ENCODE measurements at regions not wholly inside any gene's neighbourhood (a gene's known extent, or its start where the extent isn't known, plus 50 kb on each side); places are given as distances from the start of the nearest gene placed in this dataset.

DNA sequence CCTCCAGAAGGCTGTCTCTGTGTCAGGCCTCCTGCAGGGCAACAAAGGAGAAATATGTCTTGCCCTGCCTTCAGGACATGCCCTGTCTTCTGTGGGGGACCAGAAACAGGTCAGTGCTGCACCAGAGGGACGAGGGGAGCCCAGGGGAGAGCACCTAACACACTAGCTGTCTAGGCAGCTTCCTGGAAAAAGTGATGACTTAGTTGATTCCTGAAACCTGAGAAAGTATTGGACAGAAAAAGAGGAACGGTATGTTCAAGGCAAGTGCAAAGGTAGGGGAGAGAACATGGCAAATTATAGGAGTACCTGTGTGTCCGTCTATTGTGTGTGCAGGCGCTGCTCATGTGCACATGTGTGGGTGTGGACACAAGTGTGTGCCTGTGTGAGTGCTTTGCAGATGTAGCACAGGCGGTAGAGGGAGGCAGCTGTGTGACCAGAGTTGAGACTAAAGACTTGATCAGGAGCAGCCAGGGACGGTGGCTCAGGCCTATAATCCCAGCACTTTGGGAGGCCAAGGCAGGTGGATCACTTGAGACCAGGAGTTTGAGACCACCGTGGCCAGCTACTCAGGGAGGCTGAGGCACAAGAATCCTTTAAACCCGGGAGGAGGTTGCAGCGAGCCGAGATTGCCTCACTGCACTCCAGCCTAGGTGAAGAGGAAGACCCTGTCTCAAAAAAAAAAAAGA, 119.5 kb downstream of the GYPC start:
- DNase-seq: no peak

DNA sequence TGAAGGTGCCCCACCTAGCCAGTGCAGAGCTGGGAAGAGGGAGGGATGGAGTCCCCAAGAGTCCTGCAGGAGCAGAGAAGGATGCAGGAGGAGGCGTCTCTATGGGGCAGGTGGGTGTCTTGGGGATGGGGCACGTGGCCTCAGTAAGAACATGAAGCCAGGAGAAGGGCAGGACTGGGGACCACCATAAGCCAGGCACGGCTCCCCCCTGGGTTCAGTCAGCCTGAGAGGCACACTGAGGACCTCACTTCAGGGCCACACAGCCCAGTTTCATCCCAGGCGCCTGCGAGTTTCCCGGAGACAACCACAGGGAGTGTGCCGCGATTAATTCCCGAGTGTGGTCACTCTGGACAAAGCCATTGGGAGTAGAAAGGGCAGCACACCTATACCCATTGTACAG, 120.3 kb downstream of the GYPC start:
- DNase-seq: no peak

DNA sequence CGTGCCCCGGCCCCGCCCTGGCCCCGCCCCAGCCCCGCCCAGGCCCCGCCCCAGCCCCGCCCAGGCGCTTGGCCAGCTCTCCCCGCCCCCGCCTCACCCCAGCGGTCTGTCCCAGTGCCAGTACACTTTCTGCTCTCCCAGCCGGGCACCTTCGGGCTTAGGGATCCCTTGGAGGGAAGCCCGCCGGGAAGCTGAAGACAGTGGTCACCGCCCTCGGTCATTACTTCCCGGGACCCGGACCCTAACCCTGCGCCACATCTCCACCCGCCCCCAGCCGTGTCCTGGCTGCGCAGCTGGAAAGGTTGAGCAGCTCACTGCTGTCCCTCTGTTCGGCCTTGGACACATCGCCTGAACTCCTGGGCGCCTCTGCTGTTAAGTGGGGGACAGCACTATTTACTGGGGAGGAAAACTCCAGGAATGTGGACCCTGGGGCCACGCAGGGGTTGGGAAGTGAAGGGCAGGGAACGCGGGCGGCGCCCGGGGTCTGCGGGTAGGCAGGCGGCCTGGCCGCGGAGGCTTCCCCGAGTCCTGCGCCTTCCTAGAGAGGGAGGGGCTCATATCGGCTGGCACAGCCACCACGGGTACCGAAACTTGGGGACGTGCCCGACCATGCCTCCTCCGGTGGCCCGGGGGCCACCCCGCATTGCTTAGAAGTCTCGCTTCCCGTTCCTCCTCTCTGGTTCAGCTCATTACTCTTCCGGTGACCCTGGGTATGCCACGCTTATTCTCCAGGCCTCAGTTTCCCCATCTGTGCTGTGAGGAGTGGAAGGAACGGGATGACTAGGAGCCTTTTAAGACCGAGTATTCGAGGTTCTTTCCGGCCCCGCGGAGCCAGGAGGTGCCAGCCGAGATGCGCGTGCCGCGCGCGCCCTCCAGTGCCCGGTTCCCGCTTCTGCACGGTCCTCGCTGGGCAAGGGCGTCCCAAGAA, 121.0 kb downstream of the GYPC start:
- peak in 1 of 2 experiments; percentile 72 for DNase-seq

DNA sequence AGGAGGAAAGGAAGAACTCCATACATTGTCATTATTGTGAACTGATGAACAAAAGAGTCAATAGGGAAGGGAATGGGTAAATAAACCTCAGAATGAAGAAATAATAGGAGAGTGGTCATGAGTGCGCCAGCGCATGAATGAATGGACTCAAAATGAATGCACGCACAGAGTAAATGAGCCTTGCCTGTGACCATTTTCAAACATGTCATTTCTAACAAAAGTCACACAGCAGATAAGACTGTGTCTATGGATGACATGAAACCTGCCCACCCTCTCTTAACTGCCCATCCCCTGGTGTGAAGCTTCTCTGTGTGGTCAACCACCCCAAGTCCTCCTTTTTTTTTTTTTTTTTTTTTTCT, 121.1 kb upstream of the TEX51 start:
- DNase-seq: no peak

DNA sequence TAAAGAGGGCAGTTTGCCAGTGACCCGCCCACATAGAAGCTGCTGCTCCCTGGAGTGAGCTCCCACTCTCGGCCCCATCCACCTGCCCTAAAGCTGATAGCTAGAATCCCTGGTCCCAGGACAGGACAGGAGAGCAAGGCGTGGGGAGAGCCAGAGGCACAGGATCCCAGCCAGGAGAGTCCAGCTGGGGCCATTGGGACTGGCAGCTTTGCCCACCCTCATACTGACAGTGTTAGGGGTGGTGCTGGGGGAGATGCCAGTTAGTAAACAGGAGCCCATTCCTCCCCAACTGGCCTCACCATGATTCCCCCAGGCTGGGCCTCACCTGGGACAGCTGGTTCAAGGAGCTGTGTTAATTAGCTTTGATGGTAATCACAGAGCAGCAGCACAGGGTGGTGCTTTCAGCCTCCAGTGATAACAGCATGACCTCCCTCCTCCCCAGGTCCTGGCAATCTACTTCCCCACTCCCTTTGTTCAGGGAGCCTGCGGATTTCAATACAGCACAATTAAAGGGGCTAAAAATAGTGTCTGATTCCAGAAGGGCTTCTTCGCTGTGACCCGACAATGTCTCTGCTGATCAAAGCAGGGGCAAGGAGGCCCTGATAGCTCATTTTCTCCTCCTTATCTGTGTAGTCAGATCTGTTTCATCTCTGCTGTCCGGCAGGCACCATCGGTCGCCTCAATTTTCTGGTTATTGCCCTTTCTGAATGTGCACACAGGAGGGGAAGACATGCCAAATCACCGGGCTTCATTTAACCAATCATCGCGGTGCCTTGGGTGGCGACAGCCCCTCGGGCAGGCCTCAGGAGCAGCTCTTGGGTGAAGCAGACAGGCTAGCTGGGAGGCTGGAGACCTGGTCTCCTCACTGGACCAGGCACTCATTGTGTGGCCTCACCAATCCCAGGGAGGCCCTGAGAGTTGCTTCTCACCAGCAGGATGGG, 119.9 kb upstream of the TEX51 start:
- no peak for DNase-seq

DNA sequence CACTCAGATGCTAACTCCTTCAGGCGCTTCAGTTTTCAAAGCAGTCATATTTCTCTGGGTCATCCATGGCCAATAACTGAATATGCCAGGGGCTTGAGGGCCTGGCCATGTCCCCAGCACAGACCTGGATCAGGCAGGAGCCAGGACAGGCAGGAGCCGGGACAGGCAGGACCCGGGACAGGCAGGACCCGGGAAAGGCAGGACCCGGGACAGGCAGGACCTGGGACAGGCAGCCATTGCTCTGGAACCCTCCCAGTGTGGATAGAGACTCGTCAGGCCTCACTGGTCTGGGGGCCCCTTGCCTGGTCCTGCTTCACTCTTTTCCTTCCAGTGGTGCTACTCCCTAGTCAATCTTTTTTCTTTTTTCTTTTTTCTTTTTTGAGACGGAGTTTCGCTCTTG, 117.5 kb upstream of the TEX51 start:
- DNase-seq: no peak

DNA sequence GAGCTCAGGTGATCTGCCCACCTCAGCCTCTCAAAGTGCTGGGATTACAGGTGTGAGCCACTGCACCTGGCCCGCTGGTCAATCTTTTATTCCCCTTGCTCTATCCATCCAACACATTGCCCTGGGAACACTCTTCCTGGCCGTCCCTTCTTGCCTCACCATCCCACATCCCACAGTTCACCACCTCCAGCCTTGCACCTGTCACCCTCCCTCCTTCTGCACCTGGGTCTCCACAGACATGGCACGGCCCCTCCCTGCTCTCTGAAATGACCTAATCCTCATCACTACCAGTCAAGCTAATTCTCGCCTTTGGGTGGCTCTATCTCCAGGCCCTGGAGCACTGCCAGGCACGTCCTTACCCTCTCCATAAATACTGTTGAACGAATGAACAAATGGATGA, 116.9 kb upstream of the TEX51 start:
- no peak for DNase-seq

DNA sequence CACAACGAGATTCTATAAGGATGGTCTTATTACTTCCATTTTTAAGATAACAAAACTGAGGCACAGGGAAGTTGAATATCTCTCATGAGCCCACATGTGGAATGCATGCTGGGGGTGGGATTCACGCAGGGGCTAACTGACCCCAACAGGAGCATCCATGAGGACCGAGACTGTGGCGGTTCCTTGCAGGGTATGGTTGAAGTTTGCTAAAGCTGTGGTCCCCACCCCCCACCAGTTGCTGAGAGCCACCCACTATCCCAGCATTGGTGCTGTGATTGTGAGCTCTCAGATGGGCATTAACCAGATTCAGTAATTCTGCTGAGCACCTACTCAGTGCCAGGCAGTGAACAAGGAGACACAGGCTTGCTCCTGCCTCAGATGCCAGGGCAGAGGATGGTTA, 116.0 kb upstream of the TEX51 start:
- DNase-seq: no peak

DNA sequence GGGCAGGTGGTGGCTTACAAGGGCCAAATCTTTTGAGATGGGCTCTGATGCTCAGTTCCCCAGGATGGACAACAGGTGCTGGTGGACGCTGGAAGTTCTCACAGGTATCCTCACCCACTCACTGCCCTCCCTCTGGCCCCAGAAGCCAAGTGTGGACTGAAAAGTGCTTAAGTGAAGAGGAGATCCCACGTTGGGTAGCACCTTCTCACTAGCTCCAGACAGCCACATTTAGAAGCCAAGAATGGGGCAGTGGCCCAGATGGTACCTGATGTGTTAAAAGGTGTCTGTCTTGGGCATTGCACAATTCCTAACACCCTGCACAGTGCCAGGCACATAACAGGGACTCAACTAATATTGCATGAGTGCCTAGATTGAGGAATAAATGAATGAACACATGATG, 115.3 kb upstream of the TEX51 start:
- DNase-seq: no peak

DNA sequence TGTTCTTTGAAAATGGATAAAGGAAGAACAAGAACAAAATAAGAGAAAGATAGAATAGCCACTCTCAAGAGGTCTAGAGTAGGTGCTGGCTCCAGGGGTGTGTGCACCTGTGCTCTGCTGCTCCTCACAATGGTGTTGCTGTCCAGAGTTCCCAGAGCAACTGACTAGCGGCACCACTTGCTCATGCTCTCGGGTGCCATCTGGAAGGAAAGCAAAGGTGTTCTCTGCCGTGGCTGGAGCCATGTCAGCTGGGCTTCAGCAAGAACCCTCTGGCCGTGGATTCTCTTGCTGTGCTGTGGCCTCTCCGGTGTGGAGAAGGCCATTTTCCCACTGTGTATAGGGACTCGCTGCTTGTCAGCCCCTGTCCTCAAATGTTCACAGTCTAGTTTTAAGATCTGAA, 114.6 kb upstream of the TEX51 start:
- DNase-seq: no peak

DNA sequence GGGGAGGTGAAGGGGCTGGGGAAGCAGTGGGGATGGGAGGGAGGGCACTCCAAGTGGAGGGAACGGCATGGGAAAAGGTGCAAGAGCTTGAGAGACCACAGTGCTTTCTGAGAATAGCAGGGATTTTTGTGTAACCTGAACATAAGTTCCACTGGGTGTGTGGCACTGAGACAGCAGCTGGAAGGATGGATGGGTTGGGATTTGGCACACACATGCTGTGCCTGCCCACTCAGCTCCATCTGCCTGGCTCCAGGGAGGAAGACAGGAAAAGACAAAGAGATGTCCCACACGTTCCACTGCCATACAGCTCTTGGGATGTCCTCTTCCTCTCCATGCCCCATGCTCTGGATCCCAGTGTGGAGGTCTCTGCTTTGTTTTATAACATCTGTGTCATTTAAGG, 114.1 kb upstream of the TEX51 start:
- DNase-seq: no peak

DNA sequence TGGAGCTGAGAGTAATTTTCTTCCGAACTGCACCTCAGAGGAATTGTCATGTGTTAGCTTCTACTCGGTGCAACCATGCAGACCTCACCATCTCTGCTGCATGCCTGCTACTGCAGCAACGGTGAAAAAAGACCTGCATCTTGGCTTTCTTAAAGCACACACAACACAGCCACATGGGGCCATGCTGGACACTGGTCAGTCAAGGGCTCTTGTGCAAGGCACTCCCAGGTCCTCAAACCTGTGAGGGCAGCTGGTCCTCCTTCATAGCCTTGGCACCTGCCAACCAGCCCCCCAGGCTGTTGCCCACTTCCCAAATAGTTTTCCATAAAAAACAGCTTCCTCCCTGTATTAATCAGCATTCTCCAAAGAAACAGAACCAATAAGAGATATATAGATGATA, 113.5 kb upstream of the TEX51 start:
- DNase-seq: no peak

DNA sequence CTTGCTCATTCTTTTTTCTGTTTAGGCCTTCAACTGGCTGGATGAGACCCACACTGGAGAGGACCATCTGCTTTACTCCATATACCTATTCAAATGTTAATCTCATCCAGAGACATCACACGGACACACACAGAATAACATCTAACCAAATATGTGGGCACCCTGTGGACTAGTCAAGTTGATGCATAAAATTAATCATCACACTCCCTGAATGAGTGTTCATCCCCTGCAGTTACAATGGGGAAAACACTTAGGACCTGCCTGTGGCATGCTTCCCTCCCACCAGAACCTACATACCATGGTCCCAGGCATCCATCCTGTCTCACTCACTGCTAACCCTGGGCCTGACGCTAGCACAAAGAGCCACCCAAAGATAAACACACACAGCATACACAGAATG, 112.8 kb upstream of the TEX51 start:
- no peak for DNase-seq

DNA sequence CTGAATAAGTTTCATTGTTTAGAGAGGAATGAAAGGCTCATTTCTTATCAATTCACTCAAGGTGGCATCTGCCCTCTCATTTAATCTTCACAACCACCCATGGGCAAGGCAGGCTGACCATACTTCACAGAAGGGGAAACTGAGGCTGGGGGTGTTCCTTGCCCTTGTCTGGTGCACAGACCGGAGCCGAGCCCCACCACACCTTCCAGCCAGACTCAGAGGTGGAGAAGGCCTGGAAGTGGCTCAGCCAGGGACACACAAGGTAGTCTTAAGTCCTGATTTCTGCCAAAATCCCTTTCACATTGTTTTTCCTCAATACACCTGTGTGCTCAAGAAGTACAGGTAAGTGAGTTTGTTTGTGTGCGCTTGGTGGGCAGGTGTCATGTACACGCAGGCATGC, 111.9 kb upstream of the TEX51 start:
- DNase-seq: no peak

DNA sequence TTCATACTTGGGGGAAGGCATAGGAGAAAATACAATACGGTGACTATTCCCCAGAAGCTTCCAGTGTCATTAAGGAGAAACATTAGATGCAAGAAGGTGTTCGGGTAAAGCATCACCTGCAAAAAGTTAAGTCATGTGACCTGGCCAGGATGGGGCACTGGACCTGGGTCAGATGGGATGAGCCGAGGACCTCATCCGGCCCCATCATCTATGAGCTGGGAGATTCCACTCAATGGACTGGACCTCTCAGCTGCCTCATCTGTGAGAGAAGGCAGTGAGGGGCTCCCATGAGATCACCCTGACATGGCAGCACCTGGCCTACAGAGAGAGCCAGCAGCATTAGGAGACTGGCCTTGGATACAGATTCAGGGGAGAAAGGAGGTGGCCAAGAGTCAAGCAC, 111.4 kb upstream of the TEX51 start:
- DNase-seq: no peak

DNA sequence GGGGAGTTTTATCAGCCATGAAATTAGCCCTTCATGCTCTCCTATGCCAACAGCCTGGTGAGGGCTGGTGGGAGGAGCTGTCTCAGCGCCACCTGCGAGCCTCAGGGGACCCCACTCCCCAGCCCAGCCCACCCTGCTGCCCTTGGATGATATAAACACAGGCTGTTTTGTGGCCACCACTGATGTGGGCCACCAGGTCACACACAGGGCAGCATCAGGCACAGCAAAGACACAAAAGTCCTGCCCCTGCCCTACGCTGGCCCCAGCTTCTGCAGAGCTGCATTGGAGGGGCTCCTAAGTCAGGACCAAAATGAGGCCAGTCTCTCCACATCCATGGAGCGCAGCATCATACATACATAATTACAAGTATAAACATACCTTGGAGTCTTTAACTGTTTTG, 110.6 kb upstream of the TEX51 start:
- no peak for DNase-seq

DNA sequence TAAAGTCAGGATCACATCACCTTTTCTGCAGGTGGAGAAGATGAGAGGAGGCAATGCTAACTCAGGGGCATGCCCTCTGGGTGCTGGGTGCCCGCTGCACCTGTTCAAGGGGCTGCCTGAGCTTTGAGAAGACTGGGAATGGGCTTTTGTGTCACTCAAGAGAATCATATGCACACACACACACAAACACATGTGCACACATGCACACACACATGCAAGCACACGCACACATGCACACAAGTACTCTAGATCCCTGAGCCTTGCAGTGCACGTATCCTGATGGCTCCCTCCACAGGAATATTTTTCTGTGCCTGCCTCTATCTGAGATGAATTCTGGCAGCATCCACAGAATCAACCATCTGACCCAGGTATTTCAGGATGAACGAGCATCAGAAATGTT, 110.0 kb upstream of the TEX51 start:
- no peak for DNase-seq

DNA sequence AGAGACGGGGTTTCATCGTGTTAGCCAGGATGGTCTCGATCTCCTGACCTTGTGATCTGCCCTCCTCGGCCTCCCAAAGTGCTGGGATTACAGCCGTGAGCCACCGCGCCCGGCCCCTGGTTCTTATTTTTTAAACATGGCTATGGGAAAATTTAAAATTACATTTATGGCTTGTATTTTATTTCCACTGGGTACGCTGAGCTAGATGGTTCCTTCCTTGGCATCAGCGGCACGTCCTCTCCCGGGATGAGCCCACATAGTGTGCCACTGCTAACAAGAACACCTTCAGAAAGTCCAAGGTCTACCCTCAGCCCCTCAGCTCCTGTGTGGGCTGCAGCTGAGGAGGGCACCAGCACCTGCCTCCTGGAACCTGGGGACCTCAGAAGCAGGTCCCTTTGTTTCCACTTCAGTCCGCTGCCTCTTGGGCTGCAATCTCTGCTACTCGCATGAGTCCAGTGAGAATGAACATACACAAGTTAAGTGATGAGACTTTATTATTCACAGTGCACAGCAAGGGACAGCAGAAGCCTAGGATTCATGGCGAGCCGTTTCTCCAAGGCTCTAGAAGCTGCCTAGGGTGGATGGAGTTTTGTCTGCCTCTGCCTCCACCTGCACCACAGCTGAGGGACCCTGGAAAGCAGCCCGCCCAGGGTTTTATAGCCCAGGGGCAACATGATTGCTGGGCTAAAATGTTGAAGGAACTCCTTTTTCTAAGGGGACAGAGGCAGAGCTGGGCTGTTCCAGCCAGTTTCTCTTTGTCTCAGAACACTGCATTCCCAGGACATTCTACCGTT, 107.5 kb upstream of the TEX51 start:
- DNase-seq: no peak

DNA sequence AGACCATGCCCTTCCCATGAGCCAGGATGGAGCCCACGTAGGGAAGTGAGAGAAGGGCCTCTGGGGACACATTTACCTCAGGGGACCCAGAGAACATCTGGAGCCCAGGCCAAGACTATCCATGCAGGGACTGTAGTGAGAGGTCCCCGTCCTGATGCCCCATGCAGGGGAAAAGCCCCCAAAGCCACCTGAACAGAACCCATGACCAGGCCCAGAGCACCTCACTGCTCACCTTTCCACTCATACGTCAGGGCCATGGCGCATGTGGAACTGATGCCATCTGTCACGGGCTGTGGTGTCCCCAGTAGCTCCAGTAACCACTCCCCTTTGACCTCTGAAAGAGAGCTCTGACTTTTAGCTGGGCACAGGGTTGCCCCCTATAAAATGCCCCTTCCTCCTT, 106.5 kb upstream of the TEX51 start:
- DNase-seq: no peak

DNA sequence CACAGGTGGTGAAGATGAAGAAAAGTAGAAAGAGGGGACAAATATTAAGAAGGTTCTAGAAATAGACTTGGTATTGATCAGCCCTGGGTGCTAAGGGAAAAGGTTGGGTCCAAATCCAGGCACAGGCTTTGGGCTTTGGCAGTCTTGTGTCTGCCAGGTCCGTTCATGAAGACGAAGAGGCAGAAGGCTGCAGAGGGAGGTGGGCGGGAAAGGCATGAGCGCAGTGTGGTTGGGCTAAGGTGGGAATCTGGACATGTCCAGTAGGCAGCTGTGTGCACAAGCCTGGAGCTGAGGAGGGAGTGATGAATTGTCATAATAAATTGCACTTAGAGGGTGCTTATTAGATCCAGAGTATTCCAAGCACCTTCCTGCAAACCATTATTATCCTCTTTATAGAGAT, 105.7 kb upstream of the TEX51 start:
- no peak for DNase-seq

DNA sequence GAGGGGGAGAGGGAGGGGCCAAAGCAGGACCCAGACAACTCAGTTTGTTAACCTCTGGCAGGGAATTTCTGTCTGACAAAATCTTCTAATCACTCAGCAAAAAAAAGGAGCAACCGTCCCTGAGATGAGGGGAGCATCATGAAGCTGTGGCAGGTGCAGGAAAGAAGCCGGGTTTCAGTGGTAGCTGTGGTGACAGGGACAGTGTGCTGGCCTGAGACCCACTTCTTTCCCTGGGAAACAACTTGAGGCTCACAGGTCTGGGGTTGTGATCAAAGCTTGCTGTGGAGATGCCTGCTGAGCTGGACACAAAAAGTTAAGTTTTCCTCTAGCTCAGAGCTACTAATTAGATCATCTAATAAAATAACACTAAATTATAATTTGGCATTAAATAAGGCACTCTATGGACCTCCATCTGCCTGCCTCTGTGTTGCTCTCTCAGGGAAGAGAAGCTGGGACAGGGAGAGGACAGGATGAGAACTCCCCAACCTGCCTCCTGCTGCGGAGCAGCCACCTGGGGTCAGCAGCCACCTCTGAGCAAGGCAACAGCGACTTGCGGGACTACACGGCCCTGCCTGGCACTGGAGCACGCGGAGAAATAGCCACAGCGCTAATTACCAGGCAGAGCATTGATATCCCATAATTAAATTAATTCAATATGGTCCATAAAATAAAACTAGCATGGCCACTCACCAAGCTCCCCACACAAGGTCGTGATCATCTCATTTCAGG, 104.6 kb upstream of the TEX51 start:
- DNase-seq: no peak

DNA sequence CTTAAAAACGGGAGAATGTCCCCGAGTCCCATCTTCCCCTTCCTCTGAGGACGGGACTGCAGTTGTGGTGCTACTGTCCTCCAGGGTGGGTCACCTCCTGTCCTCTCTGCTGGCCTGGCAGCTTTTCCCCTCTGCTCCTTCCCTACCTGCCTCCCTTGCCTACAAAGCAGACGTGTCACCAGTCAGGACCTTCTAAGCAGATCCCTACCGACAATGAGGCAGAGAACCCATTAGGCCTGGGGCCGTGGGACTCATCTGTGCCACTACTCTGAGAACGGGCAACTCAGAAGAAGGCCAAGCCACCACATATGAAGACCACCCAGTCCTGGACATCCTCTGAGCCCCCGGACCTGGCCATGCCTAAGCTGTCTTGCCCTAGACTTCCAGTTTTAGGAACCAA, 103.0 kb upstream of the TEX51 start:
- no peak for DNase-seq
